ENCODE measurements at regions not wholly inside any gene's neighbourhood (a gene's known extent, or its start where the extent isn't known, plus 50 kb on each side); places are given as distances from the start of the nearest gene placed in this dataset.

DNA sequence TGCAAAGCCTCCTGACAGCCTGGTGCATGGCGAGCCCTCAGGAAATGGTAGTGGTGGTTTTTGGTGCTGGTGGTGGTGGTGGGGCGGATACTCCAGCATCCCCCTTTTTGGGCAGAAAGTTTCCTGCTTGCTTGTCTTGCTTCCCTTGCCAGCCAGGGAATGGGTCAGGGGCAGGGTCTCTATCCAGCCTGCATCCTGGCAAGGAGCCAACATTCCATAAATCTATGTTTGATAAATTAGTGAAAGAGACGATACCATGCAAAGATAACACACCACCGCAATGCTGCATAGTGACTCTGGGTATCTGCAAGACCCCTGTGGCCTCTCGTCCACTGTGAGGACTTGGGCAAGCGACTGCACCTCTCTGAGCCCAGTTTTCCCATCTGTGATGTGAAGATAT is 246.2 kb downstream of the LRFN2 start:
- H3K9me1 ChIP-seq (ENCODE audit: control insufficient read depth, extremely low read depth, insufficient read depth, low read length) = no peaks in the 10 kb centered on the region
- no peaks in the 10 kb centered on the region for H3K4me1 ChIP-seq (ENCODE audit: control insufficient read depth, extremely low read depth, insufficient read depth, low read length)
- H3K9me3 ChIP-seq (ENCODE audit: control insufficient read depth, low read depth, low read length) = no peaks in the 10 kb centered on the region
- H2AFZ ChIP-seq (ENCODE audit: control insufficient read depth, low read length) = no peak overlapping the region
- FAIRE-seq (no peak), DNase-seq (ENCODE audit: low read depth, low spot score) (no peak)
- TF ChIP-seq, protein P1, sequence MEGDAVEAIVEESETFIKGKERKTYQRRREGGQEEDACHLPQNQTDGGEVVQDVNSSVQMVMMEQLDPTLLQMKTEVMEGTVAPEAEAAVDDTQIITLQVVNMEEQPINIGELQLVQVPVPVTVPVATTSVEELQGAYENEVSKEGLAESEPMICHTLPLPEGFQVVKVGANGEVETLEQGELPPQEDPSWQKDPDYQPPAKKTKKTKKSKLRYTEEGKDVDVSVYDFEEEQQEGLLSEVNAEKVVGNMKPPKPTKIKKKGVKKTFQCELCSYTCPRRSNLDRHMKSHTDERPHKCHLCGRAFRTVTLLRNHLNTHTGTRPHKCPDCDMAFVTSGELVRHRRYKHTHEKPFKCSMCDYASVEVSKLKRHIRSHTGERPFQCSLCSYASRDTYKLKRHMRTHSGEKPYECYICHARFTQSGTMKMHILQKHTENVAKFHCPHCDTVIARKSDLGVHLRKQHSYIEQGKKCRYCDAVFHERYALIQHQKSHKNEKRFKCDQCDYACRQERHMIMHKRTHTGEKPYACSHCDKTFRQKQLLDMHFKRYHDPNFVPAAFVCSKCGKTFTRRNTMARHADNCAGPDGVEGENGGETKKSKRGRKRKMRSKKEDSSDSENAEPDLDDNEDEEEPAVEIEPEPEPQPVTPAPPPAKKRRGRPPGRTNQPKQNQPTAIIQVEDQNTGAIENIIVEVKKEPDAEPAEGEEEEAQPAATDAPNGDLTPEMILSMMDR (optimal IDR thresholded peaks at IDR 0.05 in 1 of 3, IDR thresholded peaks at IDR 0.05 in 1 of 3, conservative IDR thresholded peaks at IDR 0.05 in 1 of 3; ENCODE audit: extremely low read depth in 1 of 3, insufficient read depth in 2 of 3, low read length in 3 of 3) = no peak
- TF ChIP-seq EZH2 (IDR thresholded peaks at IDR 0.05; ENCODE audit: low read length) = no peak
- no peak overlapping the region for H3K27ac ChIP-seq (ENCODE audit: control insufficient read depth, insufficient read depth, low read length)
- no peaks in the 10 kb centered on the region for H4K20me1 ChIP-seq (ENCODE audit: control insufficient read depth, extremely low read depth, insufficient read depth, low read length)
- H3K9ac ChIP-seq (ENCODE audit: control insufficient read depth, extremely low read depth, insufficient read depth, low read length) = no peak overlapping the region
- no peaks in the 10 kb centered on the region for H3K36me3 ChIP-seq (ENCODE audit: control insufficient read depth in 2 of 2, extremely low read depth in 1 of 2, insufficient read depth in 2 of 2, low read length in 2 of 2)
- dilution Hi-C loops (cut with MboI; ENCODE audit: extremely low pct_ligation_motif_present, low sequenced_read_pairs) = no loop called here
- H3K27me3 ChIP-seq (ENCODE audit: control insufficient read depth, extremely low read depth, insufficient read depth, low read length) = peaks cover 8% of the 10 kb centered on the region
- H3K4me2 ChIP-seq (ENCODE audit: control insufficient read depth, extremely low read depth, insufficient read depth, low read depth, low read length) = no peak overlapping the region
- H3K4me3 ChIP-seq (ENCODE audit: control insufficient read depth in 2 of 3, extremely low read depth in 1 of 3, insufficient read depth in 2 of 3, low read depth in 1 of 3, low read length in 3 of 3) = no peak overlapping the region
- no peaks in the 10 kb centered on the region for H3K79me2 ChIP-seq (ENCODE audit: control insufficient read depth, insufficient read depth, low read length)

DNA sequence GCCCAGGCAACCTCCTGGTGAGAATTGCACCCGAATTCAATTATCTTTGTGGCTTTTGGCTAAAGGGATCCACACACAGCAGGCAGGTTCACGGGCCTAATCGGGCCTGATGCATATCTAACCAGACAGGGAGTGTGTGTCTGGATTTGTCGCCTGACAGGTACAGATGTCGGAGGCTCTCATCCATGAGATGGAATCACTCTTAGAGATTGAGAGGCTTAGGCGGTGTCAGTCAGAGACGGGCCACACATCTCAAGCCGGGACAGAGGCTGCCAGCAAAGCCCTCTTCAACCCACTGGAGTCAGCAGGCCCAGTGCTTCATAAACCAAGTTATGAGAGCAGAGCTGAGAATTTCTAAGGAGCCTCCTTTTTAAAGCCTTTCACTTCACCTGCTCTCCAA is 247.0 kb downstream of the LRFN2 start:
- Histone ChIP-seq H3K9me1 (ENCODE audit: control insufficient read depth, extremely low read depth, insufficient read depth, low read length) (no peaks in the 10 kb centered on the region), H3K4me2 (ENCODE audit: control insufficient read depth, extremely low read depth, insufficient read depth, low read depth, low read length) (no peak overlapping the region), H3K4me3 (ENCODE audit: control insufficient read depth in 2 of 3, extremely low read depth in 1 of 3, insufficient read depth in 2 of 3, low read depth in 1 of 3, low read length in 3 of 3) (no peak overlapping the region), H3K79me2 (ENCODE audit: control insufficient read depth, insufficient read depth, low read length) (no peaks in the 10 kb centered on the region), H3K9ac (ENCODE audit: control insufficient read depth, extremely low read depth, insufficient read depth, low read length) (no peak overlapping the region), H3K4me1 (ENCODE audit: control insufficient read depth, extremely low read depth, insufficient read depth, low read length) (no peaks in the 10 kb centered on the region), H3K27ac (ENCODE audit: control insufficient read depth, insufficient read depth, low read length) (no peak overlapping the region), H3K27me3 (ENCODE audit: control insufficient read depth, extremely low read depth, insufficient read depth, low read length) (peaks cover 8% of the 10 kb centered on the region), H2AFZ (ENCODE audit: control insufficient read depth, low read length) (no peak overlapping the region), H3K36me3 (ENCODE audit: control insufficient read depth in 2 of 2, extremely low read depth in 1 of 2, insufficient read depth in 2 of 2, low read length in 2 of 2) (no peaks in the 10 kb centered on the region), H3K9me3 (ENCODE audit: control insufficient read depth, low read depth, low read length) (no peaks in the 10 kb centered on the region), H4K20me1 (ENCODE audit: control insufficient read depth, extremely low read depth, insufficient read depth, low read length) (no peaks in the 10 kb centered on the region)
- dilution Hi-C loops (cut with MboI; ENCODE audit: extremely low pct_ligation_motif_present, low sequenced_read_pairs) = no loop called here
- DNase-seq (ENCODE audit: low read depth, low spot score) (no peak), FAIRE-seq (no peak)
- no peak for TF ChIP-seq EZH2 (IDR thresholded peaks at IDR 0.05; ENCODE audit: low read length)
- TF ChIP-seq, protein P1 (optimal IDR thresholded peaks at IDR 0.05 in 1 of 3, IDR thresholded peaks at IDR 0.05 in 1 of 3, conservative IDR thresholded peaks at IDR 0.05 in 1 of 3; ENCODE audit: extremely low read depth in 1 of 3, insufficient read depth in 2 of 3, low read length in 3 of 3) = no peak

Measured in keratinocyte (primary cell).